Activated T-cell treated with anti-CD3 and anti-CD28 coated beads for 24 hours (primary cell): ENCODE measurements at regions not wholly inside any gene's neighbourhood (a gene's known extent, or its start where the extent isn't known, plus 50 kb on each side); places are given as distances from the start of the nearest gene placed in this dataset.

ENCODE experiments used
- DNase-seq: peaks from one replicate; pipeline ENCODE4 v3.0.0-alpha.2; 2020; ENCODE audit warnings: low read depth

DNA sequence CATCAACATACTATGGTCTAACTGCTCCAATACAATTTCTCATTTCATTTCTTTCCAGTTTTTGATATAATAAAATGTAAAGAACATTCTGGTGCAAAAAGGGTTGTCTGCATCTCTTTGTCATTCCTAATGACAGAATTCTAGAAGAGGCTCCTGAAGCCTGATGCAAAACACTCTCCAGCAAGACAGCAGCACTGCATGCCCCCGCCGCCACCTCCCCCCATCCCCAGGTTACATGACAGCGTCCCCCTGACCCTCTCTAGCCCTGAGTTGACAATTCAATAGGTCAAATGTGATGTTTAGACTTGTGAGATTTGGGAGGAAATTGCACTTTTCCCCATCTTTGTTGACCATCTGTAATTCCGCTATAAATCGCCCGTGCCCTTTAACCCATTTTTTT lies 64.6 kb upstream of the C1orf21 start:
- DNase-seq: no peak

GRCh38 chr1:184324972-184325371 lies 61.9 kb upstream of the C1orf21 start:
- DNase-seq: no peak

- DNase-seq: no peak
Measured at GRCh38 chr1:184326278-184326677, 60.6 kb upstream of the C1orf21 start.

GRCh38 chr1:184329245-184329953 lies 57.4 kb upstream of the C1orf21 start:
- no peak for DNase-seq

DNA sequence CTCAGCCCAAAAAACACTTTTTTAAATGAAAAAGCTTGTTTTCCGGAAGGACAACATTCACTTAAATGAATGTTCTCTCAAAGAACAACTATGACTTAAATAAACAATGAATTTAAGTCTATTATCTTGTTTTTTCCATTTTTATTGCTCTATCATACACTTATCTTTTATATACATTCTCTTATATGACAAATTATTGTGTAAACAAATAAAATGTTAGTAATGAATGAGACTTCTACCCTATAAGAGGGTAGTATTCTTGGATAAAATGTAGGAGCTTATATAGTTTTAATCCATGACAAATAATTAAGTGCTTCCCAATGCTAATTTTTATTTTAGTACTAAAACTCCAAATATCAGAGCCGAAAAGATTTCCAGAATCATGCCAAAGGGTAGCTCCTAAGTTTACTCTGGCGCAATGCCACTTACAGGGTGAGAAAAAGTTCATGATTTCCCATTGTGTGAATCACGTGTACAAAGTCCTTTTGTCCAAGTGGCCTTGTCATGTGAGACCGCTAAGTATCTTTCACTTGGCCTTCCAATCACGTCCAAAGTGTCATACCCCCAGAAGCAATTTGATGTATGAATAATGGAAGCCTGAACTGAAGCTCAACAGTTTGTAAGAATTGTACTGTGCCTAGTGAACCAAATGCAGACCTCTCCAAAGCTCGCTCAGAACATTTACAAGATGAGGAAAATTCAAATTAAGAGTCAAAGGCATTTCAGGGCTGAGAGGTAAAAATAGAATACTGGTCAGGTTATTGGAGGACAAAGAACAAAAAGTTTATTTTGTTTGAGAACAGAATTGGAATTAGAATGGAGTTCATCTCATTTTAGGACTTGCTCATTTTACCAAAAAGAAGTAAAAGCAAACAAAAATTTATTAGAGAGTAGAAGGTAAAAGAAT lies 56.6 kb upstream of the C1orf21 start:
- no peak for DNase-seq

GRCh38 chr1:184330875-184331274 lies 56.0 kb upstream of the C1orf21 start:
- no peak for DNase-seq
